ENCODE measurements at regions not wholly inside any gene's neighbourhood (a gene's known extent, or its start where the extent isn't known, plus 50 kb on each side); places are given as distances from the start of the nearest gene placed in this dataset.

- no peak for DNase-seq (ENCODE audit: low spot score)
- Histone ChIP-seq H3K4me1 (ENCODE audit: control insufficient read depth in 4 of 4, insufficient read depth in 4 of 4, low read length in 3 of 4) (no peaks in the 10 kb centered on the region), H3K9ac (ENCODE audit: low read depth in 1 of 2, low read length in 2 of 2) (no peak overlapping the region), H3K4me3 (ENCODE audit: low read depth in 1 of 3, low read length in 3 of 3) (no peak overlapping the region), H3K9me3 (ENCODE audit: control insufficient read depth in 4 of 4, low read length in 3 of 4) (no peaks in the 10 kb centered on the region), H3K36me3 (ENCODE audit: control insufficient read depth in 4 of 4, insufficient read depth in 3 of 4, low read depth in 1 of 4, low read length in 3 of 4) (no peaks in the 10 kb centered on the region), H3K27ac (ENCODE audit: low read depth in 1 of 2, low read length in 2 of 2) (no peak overlapping the region), H3K27me3 (ENCODE audit: control insufficient read depth in 4 of 4, insufficient read depth in 4 of 4, low read length in 3 of 4) (peaks cover 0 to 2% (median 0%) of the 10 kb centered on the region in 4 donors)
- WGBS: 90% methylated on average over 12 of the region's 12 CpGs
- TF ChIP-seq NR2F2 (IDR thresholded peaks at IDR 0.05): no peak
- TF ChIP-seq FOXA1 (IDR thresholded peaks at IDR 0.05): no peak
- no peak for TF ChIP-seq HNF4G (IDR thresholded peaks at IDR 0.05)
- TF ChIP-seq FOXA2 (IDR thresholded peaks at IDR 0.05): no peak
- no peak for TF ChIP-seq REST (IDR thresholded peaks at IDR 0.05)
- no peak for TF ChIP-seq MAX (IDR thresholded peaks at IDR 0.05)
- TF ChIP-seq CTCF (IDR thresholded peaks at IDR 0.05; ENCODE audit: low read depth, low read length, missing input control): no peak
- no peak for TF ChIP-seq ATF3 (IDR thresholded peaks at IDR 0.05)
- no peak for TF ChIP-seq TAF1 (conservative IDR thresholded peaks at IDR 0.05)
- TF ChIP-seq ZBTB33 (IDR thresholded peaks at IDR 0.05): no peak
- TF ChIP-seq JUND (IDR thresholded peaks at IDR 0.05): no peak
Measured at GRCh38 chr10:2949221-2949947, 118.0 kb upstream of the PFKP start.

GRCh38 chr10:2948127-2948854 lies 119.1 kb upstream of the PFKP start:
- Histone ChIP-seq H3K4me3 (ENCODE audit: low read depth in 1 of 3, low read length in 3 of 3) (no peak overlapping the region), H3K4me1 (ENCODE audit: control insufficient read depth in 4 of 4, insufficient read depth in 4 of 4, low read length in 3 of 4) (no peaks in the 10 kb centered on the region), H3K9ac (ENCODE audit: low read depth in 1 of 2, low read length in 2 of 2) (no peak overlapping the region), H3K36me3 (ENCODE audit: control insufficient read depth in 4 of 4, insufficient read depth in 3 of 4, low read depth in 1 of 4, low read length in 3 of 4) (no peaks in the 10 kb centered on the region), H3K27me3 (ENCODE audit: control insufficient read depth in 4 of 4, insufficient read depth in 4 of 4, low read length in 3 of 4) (peaks cover 0 to 2% (median 0%) of the 10 kb centered on the region in 4 donors), H3K9me3 (ENCODE audit: control insufficient read depth in 4 of 4, low read length in 3 of 4) (no peaks in the 10 kb centered on the region), H3K27ac (ENCODE audit: low read depth in 1 of 2, low read length in 2 of 2) (no peak overlapping the region)
- 89% methylated on average over 1 of the region's 1 CpG for WGBS
- TF ChIP-seq NR2F2 (IDR thresholded peaks at IDR 0.05): no peak
- no peak for TF ChIP-seq GABPA (IDR thresholded peaks at IDR 0.05 in 1 of 2, conservative IDR thresholded peaks at IDR 0.05 in 1 of 2)
- no peak for TF ChIP-seq ATF3 (IDR thresholded peaks at IDR 0.05)
- no peak for TF ChIP-seq HNF4G (IDR thresholded peaks at IDR 0.05)
- no peak for DNase-seq (ENCODE audit: low spot score)
